Trophoblast cell (in vitro differentiated cells and primary cell): ENCODE measurements at regions not wholly inside any gene's neighbourhood (a gene's known extent, or its start where the extent isn't known, plus 50 kb on each side); places are given as distances from the start of the nearest gene placed in this dataset.

Source experiments
- DNase-seq, 2 donors: peaks; one replicate each; pipeline ENCODE4 v3.0.0-alpha.2; 2016
- H2AFZ ChIP-seq: 2 replicates; pipeline ENCODE4 v1.6.1; 2013; ENCODE audit warnings: low read length, moderate library complexity, mild to moderate bottlenecking; ENCODE audit not compliant: insufficient read depth, poor library complexity
- H2AK5ac ChIP-seq: 2 replicates; pipeline ENCODE4 v1.6.1; 2013; ENCODE audit warnings: mild to moderate bottlenecking, low read length
- H2BK120ac ChIP-seq: 2 replicates; pipeline ENCODE4 v1.6.1; 2013; ENCODE audit warnings: low read length, mild to moderate bottlenecking, moderate library complexity; ENCODE audit not compliant: insufficient read depth, poor library complexity
- H2BK12ac ChIP-seq: 2 replicates; pipeline ENCODE4 v1.6.1; 2013; ENCODE audit warnings: mild to moderate bottlenecking, low read length, moderate library complexity
- H2BK5ac ChIP-seq: 2 replicates; pipeline ENCODE4 v1.6.1; 2013; ENCODE audit warnings: low read length, low read depth, moderate library complexity, mild to moderate bottlenecking; ENCODE audit not compliant: poor library complexity
- H3K14ac ChIP-seq: 2 replicates; pipeline ENCODE4 v1.6.1; 2013; ENCODE audit warnings: mild to moderate bottlenecking, low read length
- H3K18ac ChIP-seq: 2 replicates; pipeline ENCODE4 v1.6.1; 2013; ENCODE audit warnings: mild to moderate bottlenecking, low read length
- H3K23ac ChIP-seq: 2 replicates; pipeline ENCODE4 v1.6.1; 2013; ENCODE audit warnings: low read length
- H3K27ac ChIP-seq: 2 replicates; pipeline ENCODE4 v1.5.1; 2013; ENCODE audit warnings: low read depth, mild to moderate bottlenecking, inconsistent platforms, low read length, moderate library complexity
- H3K27me3 ChIP-seq: 2 replicates; pipeline ENCODE4 v1.6.1; 2013; ENCODE audit warnings: inconsistent platforms, mild to moderate bottlenecking, low read length, moderate library complexity; ENCODE audit not compliant: insufficient read depth
- H3K36me3 ChIP-seq, 2 experiments: 1 replicate in 1 of 2; 2 replicates in 1 of 2; pipeline ENCODE4 v1.6.1; 2013; ENCODE audit warnings: low read length in 2 of 2, mild to moderate bottlenecking in 2 of 2, moderate library complexity in 1 of 2; ENCODE audit not compliant: insufficient read depth in 2 of 2, control insufficient read depth in 1 of 2
- H3K4ac ChIP-seq: 2 replicates; pipeline ENCODE4 v1.6.1; 2013; ENCODE audit warnings: low read depth, mild to moderate bottlenecking, low read length, moderate library complexity
- H3K4me1 ChIP-seq, 2 experiments: 1 replicate in 1 of 2; 2 replicates in 1 of 2; pipeline ENCODE4 v1.6.1; 2013; ENCODE audit warnings: low read length in 2 of 2, mild to moderate bottlenecking in 2 of 2, moderate library complexity in 1 of 2; ENCODE audit not compliant: insufficient read depth in 2 of 2, control insufficient read depth in 1 of 2
- H3K4me2 ChIP-seq: 2 replicates; pipeline ENCODE4 v1.6.1; 2013; ENCODE audit warnings: inconsistent platforms, mild to moderate bottlenecking, low read length, moderate library complexity
- H3K4me3 ChIP-seq: 2 replicates; pipeline ENCODE4 v1.5.1; 2013; ENCODE audit warnings: mild to moderate bottlenecking, low read depth, low read length, inconsistent platforms
- H3K79me1 ChIP-seq: one replicate; pipeline ENCODE4 v1.6.1; 2013; ENCODE audit warnings: low read length
- H3K79me2 ChIP-seq: 2 replicates; pipeline ENCODE4 v1.6.1; 2013; ENCODE audit warnings: low read length, mild to moderate bottlenecking; ENCODE audit not compliant: control insufficient read depth, insufficient read depth, poor library complexity
- H3K9ac ChIP-seq: 2 replicates; pipeline ENCODE4 v1.6.1; 2013; ENCODE audit warnings: mild to moderate bottlenecking, low read length
- H3K9me3 ChIP-seq: 2 replicates; pipeline ENCODE4 v1.6.1; 2013; ENCODE audit warnings: low read depth, mild to moderate bottlenecking, control low read depth, inconsistent platforms, low read length; ENCODE audit not compliant: insufficient read depth
- H4K12ac ChIP-seq: 2 replicates; pipeline ENCODE4 v1.6.1; 2013; ENCODE audit warnings: low read depth, mild to moderate bottlenecking, low read length, moderate library complexity
- H4K8ac ChIP-seq: 2 replicates; pipeline ENCODE4 v1.6.1; 2013; ENCODE audit warnings: low read depth, mild to moderate bottlenecking, low read length, moderate library complexity
- H4K91ac ChIP-seq: one replicate; pipeline ENCODE4 v1.6.1; 2013; ENCODE audit warnings: low read depth, mild to moderate bottlenecking, low read length, moderate library complexity
- WGBS: extraction: QIAGEN DNeasy Blood & Tissue Kit; methylation state at CpG from one replicate; pipeline ENCODE4 v1.1.7; 2013; ENCODE audit warnings: missing lambda C conversion rate; ENCODE audit not compliant: insufficient read length, insufficient coverage; ENCODE audit errors: extremely low coverage; 5-methylcytosine and 5-hydroxymethylcytosine counted together

DNA sequence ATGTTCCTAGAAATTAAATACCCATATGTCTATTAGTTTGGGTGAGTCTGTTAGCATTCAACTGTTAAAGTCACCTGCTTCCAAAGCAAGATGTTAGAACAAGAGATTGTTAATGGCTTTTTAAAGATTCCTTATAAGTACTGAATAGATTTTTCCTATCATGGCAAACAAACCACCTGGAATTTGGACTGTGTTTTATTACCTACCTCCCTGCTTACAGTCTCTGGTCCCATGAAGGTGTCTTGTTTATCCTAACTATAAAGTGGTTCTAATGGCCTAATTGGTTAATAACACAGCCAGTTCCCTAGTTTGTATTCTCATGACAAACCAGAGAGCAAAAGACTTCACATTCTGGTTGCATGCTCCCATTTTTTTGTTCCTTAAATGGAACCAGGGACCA lies 149.5 kb downstream of the PPP1R2C start:
- Histone ChIP-seq H4K12ac (no peak overlapping the region), H2AK5ac (no peak overlapping the region), H3K18ac (no peak overlapping the region), H3K27ac (no peak overlapping the region), H3K23ac (no peak overlapping the region), H3K9me3 (no peaks in the 10 kb centered on the region), H3K79me1 (no peaks in the 10 kb centered on the region), H2AFZ (no peak overlapping the region), H3K9ac (no peak overlapping the region), H3K4me3 (no peak overlapping the region), H3K4me1 (no peaks in the 10 kb centered on the region), H2BK5ac (no peak overlapping the region), H3K79me2 (no peaks in the 10 kb centered on the region), H3K4ac (no peak overlapping the region), H3K14ac (no peak overlapping the region), H3K4me2 (no peak overlapping the region), H4K8ac (no peak overlapping the region), H2BK12ac (no peak overlapping the region), H3K27me3 (no peaks in the 10 kb centered on the region), H2BK120ac (no peak overlapping the region), H3K36me3 (no peaks in the 10 kb centered on the region), H4K91ac (no peak overlapping the region)
- DNase-seq: no peak

- Histone ChIP-seq H4K91ac (no peak overlapping the region), H3K14ac (no peak overlapping the region), H3K4me1 (no peaks in the 10 kb centered on the region), H2BK120ac (no peak overlapping the region), H3K18ac (no peak overlapping the region), H3K27ac (no peak overlapping the region), H3K79me2 (no peaks in the 10 kb centered on the region), H4K8ac (no peak overlapping the region), H4K12ac (no peak overlapping the region), H2BK5ac (no peak overlapping the region), H2AFZ (no peak overlapping the region), H3K9me3 (no peaks in the 10 kb centered on the region), H2BK12ac (no peak overlapping the region), H3K4ac (no peak overlapping the region), H3K36me3 (no peaks in the 10 kb centered on the region), H3K79me1 (no peaks in the 10 kb centered on the region), H3K9ac (no peak overlapping the region), H3K4me2 (no peak overlapping the region), H3K27me3 (no peaks in the 10 kb centered on the region), H2AK5ac (no peak overlapping the region), H3K4me3 (no peak overlapping the region), H3K23ac (no peak overlapping the region)
- no peak for DNase-seq
- no CpG with 5 or more reads among the region's 3 CpGs for WGBS
Observed at GRCh38 chrX:42627891-42628290, 150.1 kb downstream of the PPP1R2C start.

GRCh38 chrX:42624524-42624923 lies 153.4 kb downstream of the PPP1R2C start:
- H3K79me1 ChIP-seq: no peaks in the 10 kb centered on the region
- no peaks in the 10 kb centered on the region for H3K9me3 ChIP-seq
- no peak overlapping the region for H3K18ac ChIP-seq
- H3K36me3 ChIP-seq: no peaks in the 10 kb centered on the region
- no peak overlapping the region for H3K4ac ChIP-seq
- WGBS: no CpG with 5 or more reads among the region's 1 CpG
- H3K27ac ChIP-seq: no peak overlapping the region
- H2AFZ ChIP-seq: no peak overlapping the region
- H3K9ac ChIP-seq: no peak overlapping the region
- H2BK12ac ChIP-seq: no peak overlapping the region
- no peak for DNase-seq
- no peak overlapping the region for H2BK5ac ChIP-seq
- H3K79me2 ChIP-seq: no peaks in the 10 kb centered on the region
- H3K27me3 ChIP-seq: no peaks in the 10 kb centered on the region
- no peak overlapping the region for H3K23ac ChIP-seq
- no peak overlapping the region for H4K8ac ChIP-seq
- H2AK5ac ChIP-seq: no peak overlapping the region
- no peak overlapping the region for H4K12ac ChIP-seq
- no peak overlapping the region for H4K91ac ChIP-seq
- H3K4me2 ChIP-seq: no peak overlapping the region
- H3K4me3 ChIP-seq: no peak overlapping the region
- H3K14ac ChIP-seq: no peak overlapping the region
- H3K4me1 ChIP-seq: no peaks in the 10 kb centered on the region
- no peak overlapping the region for H2BK120ac ChIP-seq

DNA sequence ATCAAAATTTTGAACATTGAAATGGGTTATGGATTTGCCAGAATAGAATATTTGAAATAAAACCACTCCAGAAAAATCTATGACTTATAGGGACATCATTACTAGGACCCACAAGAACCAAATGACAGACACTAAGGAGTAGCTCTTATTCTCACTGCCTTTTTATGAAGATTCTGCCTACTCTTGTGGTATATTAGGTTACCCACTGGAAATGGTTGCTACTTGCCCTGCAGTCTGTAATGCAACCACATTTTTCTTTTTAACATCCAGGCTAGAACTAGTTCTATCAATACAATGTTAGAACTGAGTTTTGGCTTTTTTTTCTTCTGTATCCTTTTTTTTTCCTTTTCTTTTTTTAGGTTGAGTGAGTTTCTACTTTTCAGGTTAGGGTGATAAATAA lies 158.9 kb downstream of the PPP1R2C start:
- Histone ChIP-seq H4K8ac (no peak overlapping the region), H2BK12ac (no peak overlapping the region), H3K79me1 (no peaks in the 10 kb centered on the region), H3K23ac (no peak overlapping the region), H3K4me2 (no peak overlapping the region), H2AK5ac (no peak overlapping the region), H4K91ac (no peak overlapping the region), H3K18ac (no peak overlapping the region), H4K12ac (no peak overlapping the region), H3K36me3 (no peaks in the 10 kb centered on the region), H3K14ac (no peak overlapping the region), H3K79me2 (no peaks in the 10 kb centered on the region), H2BK5ac (no peak overlapping the region), H3K9me3 (no peaks in the 10 kb centered on the region), H3K4me1 (no peaks in the 10 kb centered on the region), H3K4ac (no peak overlapping the region), H3K9ac (no peak overlapping the region), H2AFZ (no peak overlapping the region), H3K27me3 (no peaks in the 10 kb centered on the region), H3K27ac (no peak overlapping the region), H2BK120ac (no peak overlapping the region), H3K4me3 (no peak overlapping the region)
- DNase-seq: no peak

- no peak overlapping the region for H4K12ac ChIP-seq
- no peak overlapping the region for H4K8ac ChIP-seq
- no peaks in the 10 kb centered on the region for H3K27me3 ChIP-seq
- no peak overlapping the region for H3K9ac ChIP-seq
- no peak overlapping the region for H2BK12ac ChIP-seq
- H2AFZ ChIP-seq: no peak overlapping the region
- H2AK5ac ChIP-seq: no peak overlapping the region
- no peaks in the 10 kb centered on the region for H3K79me2 ChIP-seq
- no peak overlapping the region for H2BK120ac ChIP-seq
- no peak overlapping the region for H3K27ac ChIP-seq
- no peak overlapping the region for H3K23ac ChIP-seq
- no peak overlapping the region for H2BK5ac ChIP-seq
- DNase-seq: no peak
- H3K36me3 ChIP-seq: no peaks in the 10 kb centered on the region
- H4K91ac ChIP-seq: no peak overlapping the region
- no peak overlapping the region for H3K4me3 ChIP-seq
- no CpG with 5 or more reads among the region's 2 CpGs for WGBS
- no peaks in the 10 kb centered on the region for H3K9me3 ChIP-seq
- no peak overlapping the region for H3K4me2 ChIP-seq
- no peaks in the 10 kb centered on the region for H3K4me1 ChIP-seq
- H3K4ac ChIP-seq: no peak overlapping the region
- no peak overlapping the region for H3K14ac ChIP-seq
- no peak overlapping the region for H3K18ac ChIP-seq
- no peaks in the 10 kb centered on the region for H3K79me1 ChIP-seq
Observed at GRCh38 chrX:42616981-42617380, 161.0 kb downstream of the PPP1R2C start.
